Testis (tissue), 2 donors: ENCODE measurements at regions not wholly inside any gene's neighbourhood (a gene's known extent, or its start where the extent isn't known, plus 50 kb on each side); places are given as distances from the start of the nearest gene placed in this dataset.

Experiments used
- DNase-seq: peaks from one replicate; pipeline ENCODE4 v3.0.0-alpha.2; 2019
- H3K27ac ChIP-seq, 2 donors: fragments of 200-600 bp; sonication (generic); one replicate each; pipeline ENCODE4 v1.5.1; 2019
- H3K27me3 ChIP-seq: fragments of 200-600 bp; sonication (generic); one replicate; pipeline ENCODE4 v1.5.1; 2019
- H3K36me3 ChIP-seq: fragments of 200-600 bp; sonication (generic); one replicate; pipeline ENCODE4 v1.5.1; 2017; ENCODE audit warnings: low read depth; ENCODE audit errors: missing control alignments
- H3K4me1 ChIP-seq: fragments of 200-600 bp; sonication (generic); one replicate; pipeline ENCODE4 v1.5.1; 2019
- H3K4me3 ChIP-seq, 2 donors: fragments of 200-600 bp; sonication (generic); one replicate each; pipeline ENCODE4 v1.5.1; 2017 to 2019
- H3K9me3 ChIP-seq: fragments of 200-600 bp; sonication (generic); one replicate; pipeline ENCODE4 v1.5.1; 2017
- CTCF ChIP-seq, 3 experiments: fragments of 450-650 bp in 2 of 3; fragments of 200-600 bp in 1 of 3; sonication (generic) in 1 of 3; IDR thresholded peaks; one replicate each; pipeline ENCODE4 v1.5.1; 2016 to 2019; ENCODE audit warnings: antibody characterized with exemption in 3 of 3, mild to moderate bottlenecking in 2 of 3, moderate library complexity in 1 of 3
- POLR2A ChIP-seq: fragments of 450-650 bp; IDR thresholded peaks from one replicate; pipeline ENCODE4 v1.6.1; 2017; ENCODE audit warnings: antibody characterized with exemption, mild to moderate bottlenecking, moderate library complexity
- WGBS, 2 donors: methylation state at CpG; one replicate each; pipeline ENCODE4 v1.1.5; 2018; 5-methylcytosine and 5-hydroxymethylcytosine counted together
- intact Hi-C: fragments of 100-400 bp; cut with DNase I; formaldehyde crosslinking; loops from one replicate; pipeline ENCODE4 v1.15.1; 2023; ENCODE audit warnings: low total_unique reads

- H3K36me3 ChIP-seq: no peaks in the 10 kb centered on the region
- 79 to 90% methylated on average over 2 of the region's 2 CpGs for WGBS, 2 donors
- H3K27ac ChIP-seq: no peak overlapping the region
- no peak for TF ChIP-seq POLR2A
- TF ChIP-seq CTCF (IDR thresholded peaks at IDR 0.05): no peak
- H3K4me3 ChIP-seq: no peak overlapping the region
- no peaks in the 10 kb centered on the region for H3K27me3 ChIP-seq
- H3K9me3 ChIP-seq: no peaks in the 10 kb centered on the region
- intact Hi-C loops: no loop called here
- H3K4me1 ChIP-seq: no peaks in the 10 kb centered on the region
- no peak for DNase-seq
These were observed 58.3 kb upstream of the NEUROD6 start for GRCh38 chr7:31398815-31399214.

GRCh38 chr7:31407178-31407676, 66.7 kb upstream of the NEUROD6 start:
- DNase-seq: no peak
- H3K36me3 ChIP-seq: no peaks in the 10 kb centered on the region
- 28 to 59% methylated on average over 2 of the region's 2 CpGs for WGBS, 2 donors
- intact Hi-C loops: no loop called here
- no peak overlapping the region for H3K4me3 ChIP-seq
- no peaks in the 10 kb centered on the region for H3K4me1 ChIP-seq
- H3K9me3 ChIP-seq: no peaks in the 10 kb centered on the region
- no peak for TF ChIP-seq POLR2A
- TF ChIP-seq CTCF (IDR thresholded peaks at IDR 0.05): no peak
- no peak overlapping the region for H3K27ac ChIP-seq
- H3K27me3 ChIP-seq: no peaks in the 10 kb centered on the region

- no peaks in the 10 kb centered on the region for H3K36me3 ChIP-seq
- H3K9me3 ChIP-seq: no peaks in the 10 kb centered on the region
- TF ChIP-seq POLR2A (no peak), CTCF (IDR thresholded peaks at IDR 0.05) (no peak)
- intact Hi-C loops: no loop called here
- no peaks in the 10 kb centered on the region for H3K4me1 ChIP-seq
- no peak overlapping the region for H3K4me3 ChIP-seq
- H3K27ac ChIP-seq: no peak overlapping the region
- WGBS, 2 donors: 85 to 97% methylated on average over 3 of the region's 3 CpGs
- DNase-seq: no peak
- H3K27me3 ChIP-seq: no peaks in the 10 kb centered on the region
These were observed 67.7 kb upstream of the NEUROD6 start for GRCh38 chr7:31408140-31408729.

- no peaks in the 10 kb centered on the region for H3K4me1 ChIP-seq
- no peak overlapping the region for H3K4me3 ChIP-seq
- intact Hi-C loops: no loop called here
- no peaks in the 10 kb centered on the region for H3K36me3 ChIP-seq
- H3K27ac ChIP-seq: no peak overlapping the region
- no peaks in the 10 kb centered on the region for H3K27me3 ChIP-seq
- DNase-seq: no peak
- WGBS, 2 donors: 89 to 95% methylated on average over 2 of the region's 2 CpGs
- no peaks in the 10 kb centered on the region for H3K9me3 ChIP-seq
- no peak for TF ChIP-seq CTCF (IDR thresholded peaks at IDR 0.05)
- no peak for TF ChIP-seq POLR2A
These were observed 69.7 kb upstream of the NEUROD6 start for GRCh38 chr7:31410265-31410664.

GRCh38 chr7:31411416-31411815, 70.9 kb upstream of the NEUROD6 start:
- TF ChIP-seq POLR2A: no peak
- no peak for TF ChIP-seq CTCF (IDR thresholded peaks at IDR 0.05)
- no peak overlapping the region for H3K4me3 ChIP-seq
- H3K4me1 ChIP-seq: no peaks in the 10 kb centered on the region
- intact Hi-C loops: no loop called here
- H3K27me3 ChIP-seq: no peaks in the 10 kb centered on the region
- H3K27ac ChIP-seq: no peak overlapping the region
- 97 to 100% methylated on average over 1 of the region's 1 CpG for WGBS, 2 donors
- no peak for DNase-seq
- no peaks in the 10 kb centered on the region for H3K9me3 ChIP-seq
- no peaks in the 10 kb centered on the region for H3K36me3 ChIP-seq
